Sigmoid colon (tissue), 4 donors: ENCODE measurements at regions not wholly inside any gene's neighbourhood (a gene's known extent, or its start where the extent isn't known, plus 50 kb on each side); places are given as distances from the start of the nearest gene placed in this dataset.

Source experiments
- POLR2AphosphoS5 ChIP-seq, 4 donors: sonication (generic); formaldehyde crosslinking; IDR thresholded peaks; one replicate each; pipeline ENCODE4 v1.6.1; 2017; ENCODE audit warnings: antibody characterized with exemption in 4 of 4
- TF ChIP-seq, protein P1 (sequence below), 4 experiments: fragments of 450-650 bp in 3 of 4; fragments of 200-600 bp in 1 of 4; IDR thresholded peaks; one replicate each; pipeline ENCODE4 v1.5.1; 2016 to 2019; ENCODE audit warnings: antibody characterized with exemption in 4 of 4, mild to moderate bottlenecking in 3 of 4, moderate library complexity in 2 of 4

DNA sequence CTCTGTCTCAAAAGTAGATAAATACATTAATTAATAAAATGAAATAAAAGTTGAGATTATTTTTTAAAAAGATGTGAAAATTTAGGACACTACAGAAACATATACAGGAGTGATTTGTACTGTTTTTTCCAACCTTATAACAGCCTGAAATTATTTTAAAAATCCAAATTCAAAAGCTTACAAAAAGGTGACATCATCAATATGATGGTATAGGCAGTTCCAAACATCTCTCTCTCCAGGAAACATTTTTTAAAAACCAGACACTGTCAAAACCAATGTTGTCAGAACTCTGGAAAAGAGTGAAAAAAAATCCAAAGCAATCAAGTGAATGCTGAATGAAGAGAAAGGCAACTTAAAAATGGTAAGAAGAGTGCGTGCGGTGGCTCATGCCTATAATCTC is 76.7 kb downstream of the HHEX start:
- no peak for TF ChIP-seq POLR2AphosphoS5 (IDR thresholded peaks at IDR 0.05)
- TF ChIP-seq, protein P1, sequence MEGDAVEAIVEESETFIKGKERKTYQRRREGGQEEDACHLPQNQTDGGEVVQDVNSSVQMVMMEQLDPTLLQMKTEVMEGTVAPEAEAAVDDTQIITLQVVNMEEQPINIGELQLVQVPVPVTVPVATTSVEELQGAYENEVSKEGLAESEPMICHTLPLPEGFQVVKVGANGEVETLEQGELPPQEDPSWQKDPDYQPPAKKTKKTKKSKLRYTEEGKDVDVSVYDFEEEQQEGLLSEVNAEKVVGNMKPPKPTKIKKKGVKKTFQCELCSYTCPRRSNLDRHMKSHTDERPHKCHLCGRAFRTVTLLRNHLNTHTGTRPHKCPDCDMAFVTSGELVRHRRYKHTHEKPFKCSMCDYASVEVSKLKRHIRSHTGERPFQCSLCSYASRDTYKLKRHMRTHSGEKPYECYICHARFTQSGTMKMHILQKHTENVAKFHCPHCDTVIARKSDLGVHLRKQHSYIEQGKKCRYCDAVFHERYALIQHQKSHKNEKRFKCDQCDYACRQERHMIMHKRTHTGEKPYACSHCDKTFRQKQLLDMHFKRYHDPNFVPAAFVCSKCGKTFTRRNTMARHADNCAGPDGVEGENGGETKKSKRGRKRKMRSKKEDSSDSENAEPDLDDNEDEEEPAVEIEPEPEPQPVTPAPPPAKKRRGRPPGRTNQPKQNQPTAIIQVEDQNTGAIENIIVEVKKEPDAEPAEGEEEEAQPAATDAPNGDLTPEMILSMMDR (IDR thresholded peaks at IDR 0.05), result no peak
